ENCODE measurements at regions not wholly inside any gene's neighbourhood (a gene's known extent, or its start where the extent isn't known, plus 50 kb on each side); places are given as distances from the start of the nearest gene placed in this dataset.

DNA sequence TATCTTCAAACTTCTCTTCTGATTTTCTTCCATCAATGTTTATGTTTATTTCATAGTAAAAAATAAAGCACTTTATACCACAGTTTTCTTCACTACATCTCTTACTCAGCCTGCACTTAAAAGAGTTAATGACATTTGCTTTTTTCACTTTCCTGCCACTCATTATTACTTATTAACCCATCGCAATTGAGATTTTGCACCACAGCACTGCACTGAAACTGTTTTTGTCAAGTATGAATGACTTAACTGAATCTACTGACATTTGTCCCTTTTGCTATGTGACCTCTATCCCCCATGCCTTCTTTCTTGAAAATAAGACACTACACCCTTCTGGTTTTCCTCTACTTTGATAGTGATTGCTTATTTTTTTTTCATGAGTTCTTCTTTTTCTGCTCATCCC is 739.7 kb upstream of the DPPA4 start:
- no peaks in the 10 kb centered on the region for H3K27me3 ChIP-seq (replicated peaks in 1 of 2; ENCODE audit: control insufficient read depth in 2 of 2, insufficient read depth in 2 of 2, low read length in 1 of 2)
- intact Hi-C loops (cut with micrococcal nuclease; ENCODE audit: unreplicated experiment) (no loop called here), in situ Hi-C loops (cut with MboI) (no loop called here)
- H3K4me1 ChIP-seq (ENCODE audit: control insufficient read depth, insufficient read depth, low read length): no peaks in the 10 kb centered on the region
- H4K20me1 ChIP-seq (ENCODE audit: control insufficient read depth, insufficient read depth): no peaks in the 10 kb centered on the region
- RAD21 ChIA-PET (ENCODE audit: unreplicated experiment): no interaction called here
- TF ChIP-seq, protein P1, sequence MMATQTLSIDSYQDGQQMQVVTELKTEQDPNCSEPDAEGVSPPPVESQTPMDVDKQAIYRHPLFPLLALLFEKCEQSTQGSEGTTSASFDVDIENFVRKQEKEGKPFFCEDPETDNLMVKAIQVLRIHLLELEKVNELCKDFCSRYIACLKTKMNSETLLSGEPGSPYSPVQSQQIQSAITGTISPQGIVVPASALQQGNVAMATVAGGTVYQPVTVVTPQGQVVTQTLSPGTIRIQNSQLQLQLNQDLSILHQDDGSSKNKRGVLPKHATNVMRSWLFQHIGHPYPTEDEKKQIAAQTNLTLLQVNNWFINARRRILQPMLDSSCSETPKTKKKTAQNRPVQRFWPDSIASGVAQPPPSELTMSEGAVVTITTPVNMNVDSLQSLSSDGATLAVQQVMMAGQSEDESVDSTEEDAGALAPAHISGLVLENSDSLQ (IDR thresholded peaks at IDR 0.05): peak; percentile 46; the same call in 1 of the 2 replicates
- no peak for TF ChIP-seq POLR2AphosphoS2 (IDR thresholded peaks at IDR 0.05; ENCODE audit: low read depth, low read length)
- POLR2A ChIA-PET: no interaction called here
- FAIRE-seq: no peak
- H3K79me2 ChIP-seq (ENCODE audit: control insufficient read depth, insufficient read depth, low read length): no peaks in the 10 kb centered on the region
- no peak overlapping the region for H3K9ac ChIP-seq (ENCODE audit: control insufficient read depth, insufficient read depth, low read length)
- H3K4me2 ChIP-seq (ENCODE audit: control insufficient read depth, insufficient read depth): no peak overlapping the region
- peak; percentile 3 for DNase-seq (ENCODE audit: low read depth, low spot score)
- no TSS peak for BruUV-seq (replicated peaks)
- SMC1A ChIA-PET (ENCODE audit: uncharacterized antibody, unreplicated experiment): no interaction called here
- H3K4me3 ChIP-seq: no peak overlapping the region
- H3K9me3 ChIP-seq (replicated peaks; ENCODE audit: control insufficient read depth, insufficient read depth, low read length): no peaks in the 10 kb centered on the region
- CTCF ChIA-PET: no interaction called here
- H3K36me3 ChIP-seq (ENCODE audit: control insufficient read depth in 2 of 2, insufficient read depth in 2 of 2, low read length in 1 of 2): no peaks in the 10 kb centered on the region
- no peak overlapping the region for H3K27ac ChIP-seq (ENCODE audit: control insufficient read depth, insufficient read depth)
- H2AFZ ChIP-seq (ENCODE audit: control insufficient read depth, low read depth, low read length): no peak overlapping the region
- 0% methylated on average over 1 of the region's 1 CpG for WGBS (ENCODE audit: insufficient coverage, insufficient replicate concordance, low lambda C conversion rate, missing lambda C conversion rate)
- peak; percentile 56 for ATAC-seq

DNA sequence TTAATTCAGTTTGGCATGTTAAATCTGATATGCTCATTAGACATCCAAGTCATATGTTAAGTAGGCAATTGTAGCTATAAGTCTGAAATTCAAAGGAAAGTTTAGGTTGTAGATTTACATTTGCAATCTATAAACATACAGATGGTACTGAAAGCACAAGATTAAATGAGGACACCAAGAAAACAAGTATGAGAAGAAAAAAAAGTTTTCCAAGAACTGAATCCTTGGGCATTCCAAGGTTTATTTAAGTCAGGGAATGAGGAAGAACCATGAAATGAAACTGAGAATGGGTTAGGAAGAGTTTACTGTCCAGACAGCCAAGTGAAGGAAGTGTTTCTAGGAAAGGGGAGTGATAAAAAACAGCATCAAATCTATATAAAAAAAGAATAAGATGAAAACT is 756.1 kb upstream of the DPPA4 start:
- H4K20me1 ChIP-seq (ENCODE audit: control insufficient read depth, insufficient read depth): no peaks in the 10 kb centered on the region
- RAD21 ChIA-PET (ENCODE audit: unreplicated experiment): no interaction called here
- no peaks in the 10 kb centered on the region for H3K36me3 ChIP-seq (ENCODE audit: control insufficient read depth in 2 of 2, insufficient read depth in 2 of 2, low read length in 1 of 2)
- in situ Hi-C loops (cut with MboI) (no loop called here), intact Hi-C loops (cut with micrococcal nuclease; ENCODE audit: unreplicated experiment) (no loop called here)
- no TSS peak for BruUV-seq (replicated peaks)
- no peak overlapping the region for H3K9ac ChIP-seq (ENCODE audit: control insufficient read depth, insufficient read depth, low read length)
- ATAC-seq (no peak), DNase-seq (ENCODE audit: low read depth, low spot score) (no peak), FAIRE-seq (no peak)
- H3K27ac ChIP-seq (ENCODE audit: control insufficient read depth, insufficient read depth): no peak overlapping the region
- SMC1A ChIA-PET (ENCODE audit: uncharacterized antibody, unreplicated experiment): no interaction called here
- no peak overlapping the region for H3K4me3 ChIP-seq
- CTCF ChIA-PET: interaction anchor here (0.5 kb wide), 1 partner anchor 215 kb away, joined by 3 read pairs; no protein-coding TSS in a partner anchor
- no peaks in the 10 kb centered on the region for H3K4me1 ChIP-seq (ENCODE audit: control insufficient read depth, insufficient read depth, low read length)
- no peak overlapping the region for H2AFZ ChIP-seq (ENCODE audit: control insufficient read depth, low read depth, low read length)
- no peak overlapping the region for H3K4me2 ChIP-seq (ENCODE audit: control insufficient read depth, insufficient read depth)
- H3K79me2 ChIP-seq (ENCODE audit: control insufficient read depth, insufficient read depth, low read length): no peaks in the 10 kb centered on the region
- no peaks in the 10 kb centered on the region for H3K27me3 ChIP-seq (replicated peaks in 1 of 2; ENCODE audit: control insufficient read depth in 2 of 2, insufficient read depth in 2 of 2, low read length in 1 of 2)
- no peaks in the 10 kb centered on the region for H3K9me3 ChIP-seq (replicated peaks; ENCODE audit: control insufficient read depth, insufficient read depth, low read length)
- POLR2A ChIA-PET: no interaction called here
- TF ChIP-seq SPI1 (IDR thresholded peaks at IDR 0.05; ENCODE audit: borderline replicate concordance, insufficient read depth, low read depth, low read length) (no peak), CHD2 (IDR thresholded peaks at IDR 0.05; ENCODE audit: borderline replicate concordance, low read depth, low read length) (no peak), ZSCAN29 (IDR thresholded peaks at IDR 0.05) (no peak), ZBED1 (IDR thresholded peaks at IDR 0.05; ENCODE audit: borderline replicate concordance) (no peak), CREB1 (IDR thresholded peaks at IDR 0.05; ENCODE audit: low read depth) (no peak), RFX5 (IDR thresholded peaks at IDR 0.05; ENCODE audit: low read depth, low read length) (no peak), RELA (IDR thresholded peaks at IDR 0.05; ENCODE audit: borderline replicate concordance, partially characterized antibody) (no peak), MXI1 (IDR thresholded peaks at IDR 0.05; ENCODE audit: low read depth, low read length) (no peak)
- TF ChIP-seq, protein P2, sequence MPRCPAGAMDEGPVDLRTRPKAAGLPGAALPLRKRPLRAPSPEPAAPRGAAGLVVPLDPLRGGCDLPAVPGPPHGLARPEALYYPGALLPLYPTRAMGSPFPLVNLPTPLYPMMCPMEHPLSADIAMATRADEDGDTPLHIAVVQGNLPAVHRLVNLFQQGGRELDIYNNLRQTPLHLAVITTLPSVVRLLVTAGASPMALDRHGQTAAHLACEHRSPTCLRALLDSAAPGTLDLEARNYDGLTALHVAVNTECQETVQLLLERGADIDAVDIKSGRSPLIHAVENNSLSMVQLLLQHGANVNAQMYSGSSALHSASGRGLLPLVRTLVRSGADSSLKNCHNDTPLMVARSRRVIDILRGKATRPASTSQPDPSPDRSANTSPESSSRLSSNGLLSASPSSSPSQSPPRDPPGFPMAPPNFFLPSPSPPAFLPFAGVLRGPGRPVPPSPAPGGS (IDR thresholded peaks at IDR 0.05; ENCODE audit: borderline replicate concordance, insufficient read depth, low read depth, low read length, poor library complexity, severe bottlenecking): no peak

All from GM12878 (cell line).